CD4-positive, alpha-beta memory T cell (primary cell): ENCODE measurements at regions not wholly inside any gene's neighbourhood (a gene's known extent, or its start where the extent isn't known, plus 50 kb on each side); places are given as distances from the start of the nearest gene placed in this dataset.

ENCODE experiments used
- CTCF ChIA-PET: fragments of 350-600 bp; sonication (Branson Sonifier 250); formaldehyde crosslinking; loops from one replicate; lab custom pipeline; 2021; ENCODE audit warnings: inconsistent platforms; ENCODE audit not compliant: partially characterized antibody; lab: Charles Lee
- POLR2A ChIA-PET: fragments of 350-600 bp; sonication (Branson Sonifier 250); formaldehyde crosslinking; loops from one replicate; lab custom pipeline; 2021; ENCODE audit not compliant: partially characterized antibody; lab: Charles Lee
- DNase-seq, 5 donors: peaks; one replicate each; pipeline versions ENCODE4 v3.0.0 to v3.0.0-alpha.2; 2020 to 2022; ENCODE audit warnings: mixed read lengths in 1 of 5
- H3K27ac ChIP-seq: one replicate; pipeline ENCODE4 v1.7.0; 2013; ENCODE audit warnings: low read depth, low read length
- H3K27me3 ChIP-seq: 2 replicates; pipeline ENCODE4 v1.7.0; 2013; ENCODE audit warnings: mild to moderate bottlenecking, low read length, moderate library complexity; ENCODE audit not compliant: insufficient read depth
- H3K36me3 ChIP-seq: 2 replicates; pipeline ENCODE4 v1.7.0; 2013; ENCODE audit warnings: mild to moderate bottlenecking, low read length, moderate library complexity; ENCODE audit not compliant: insufficient read depth
- H3K4me1 ChIP-seq: 2 replicates; pipeline ENCODE4 v1.7.0; 2013; ENCODE audit warnings: mild to moderate bottlenecking, low read length, moderate library complexity; ENCODE audit not compliant: insufficient read depth
- H3K4me3 ChIP-seq, 2 donors: one replicate each; pipeline ENCODE4 v1.7.0; 2013; ENCODE audit warnings: low read length in 2 of 2, mild to moderate bottlenecking in 1 of 2
- H3K9me3 ChIP-seq, 2 donors: one replicate each; pipeline ENCODE4 v1.7.0; 2013; ENCODE audit warnings: low read length in 2 of 2, control low read depth in 1 of 2; ENCODE audit not compliant: control insufficient read depth in 1 of 2
- H3K27ac Mint-ChIP-seq, 7 donors: one replicate each; pipeline ENCODE4 v1.8.0; 2020 to 2021; ENCODE audit warnings: mixed read lengths in 7 of 7, mild to moderate bottlenecking in 6 of 7, inconsistent platforms in 3 of 7, moderate library complexity in 3 of 7
- H3K27me3 Mint-ChIP-seq, 2 donors: one replicate each; pipeline ENCODE4 v1.8.0; 2020 to 2021; ENCODE audit warnings: mixed read lengths in 2 of 2
- H3K36me3 Mint-ChIP-seq, 2 donors: one replicate each; pipeline ENCODE4 v1.8.0; 2020 to 2021; ENCODE audit warnings: mixed read lengths in 2 of 2, inconsistent platforms in 1 of 2, mild to moderate bottlenecking in 1 of 2
- H3K4me1 Mint-ChIP-seq, 4 donors: one replicate each; pipeline ENCODE4 v1.8.0; 2020 to 2021; ENCODE audit warnings: mixed read lengths in 4 of 4, mild to moderate bottlenecking in 1 of 4
- H3K4me3 Mint-ChIP-seq, 8 donors: one replicate each; pipeline ENCODE4 v1.8.0; 2020 to 2021; ENCODE audit warnings: mixed read lengths in 8 of 8, mild to moderate bottlenecking in 7 of 8, moderate library complexity in 6 of 8, inconsistent platforms in 3 of 8
- H3K9me3 Mint-ChIP-seq, 8 donors: one replicate each; pipeline ENCODE4 v1.8.0; 2020 to 2021; ENCODE audit warnings: mixed read lengths in 8 of 8, mild to moderate bottlenecking in 5 of 8, inconsistent platforms in 3 of 8, moderate library complexity in 1 of 8
- intact Hi-C: fragments of 100-400 bp; cut with micrococcal nuclease; formaldehyde crosslinking; loops from one replicate; pipeline ENCODE4 v1.15.1; 2023

DNA sequence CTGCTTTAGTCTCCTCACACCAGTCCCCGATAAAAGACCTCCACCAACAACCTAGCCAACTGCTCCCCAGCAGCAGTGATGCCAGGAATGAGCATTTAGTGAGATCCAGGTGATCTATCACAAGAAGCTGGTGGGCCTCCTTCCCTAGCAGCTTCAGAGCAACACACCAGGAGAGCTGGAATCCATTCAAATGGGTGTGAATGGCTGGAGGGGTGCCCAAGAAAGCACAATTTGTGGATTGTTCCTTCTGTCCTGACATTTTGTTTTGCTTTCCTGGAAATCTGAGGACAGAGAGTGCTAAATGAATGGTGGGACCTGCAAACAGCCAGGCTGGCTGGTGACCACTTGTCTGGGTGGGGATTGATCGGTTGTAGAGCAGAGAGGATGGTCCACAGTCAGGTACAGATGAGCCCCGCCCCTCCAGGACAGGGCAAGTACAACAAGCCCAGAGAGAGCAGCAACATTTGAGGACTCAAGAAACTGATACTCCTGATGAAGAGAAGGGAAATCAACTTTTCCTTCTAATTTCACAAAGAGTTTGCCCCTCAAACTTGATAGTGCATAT is 316.8 kb downstream of the VPS13C start:
- Histone ChIP-seq H3K4me3 (no peak overlapping the region), H3K4me1 (no peaks in the 10 kb centered on the region), H3K27ac (no peak overlapping the region), H3K9me3 (no peaks in the 10 kb centered on the region), H3K36me3 (no peaks in the 10 kb centered on the region), H3K27me3 (no peaks in the 10 kb centered on the region)
- Mint-ChIP-seq H3K9me3 (no peaks in the 10 kb centered on the region), H3K4me1 (no peaks in the 10 kb centered on the region), H3K27me3 (peaks cover 15 to 20% of the 10 kb centered on the region in 2 donors), H3K4me3 (no peak overlapping the region), H3K36me3 (no peaks in the 10 kb centered on the region), H3K27ac (no peak overlapping the region)
- CTCF ChIA-PET, result no interaction called here
- POLR2A ChIA-PET, result no interaction called here
- intact Hi-C loops, result no loop called here
- no peak for DNase-seq

DNA sequence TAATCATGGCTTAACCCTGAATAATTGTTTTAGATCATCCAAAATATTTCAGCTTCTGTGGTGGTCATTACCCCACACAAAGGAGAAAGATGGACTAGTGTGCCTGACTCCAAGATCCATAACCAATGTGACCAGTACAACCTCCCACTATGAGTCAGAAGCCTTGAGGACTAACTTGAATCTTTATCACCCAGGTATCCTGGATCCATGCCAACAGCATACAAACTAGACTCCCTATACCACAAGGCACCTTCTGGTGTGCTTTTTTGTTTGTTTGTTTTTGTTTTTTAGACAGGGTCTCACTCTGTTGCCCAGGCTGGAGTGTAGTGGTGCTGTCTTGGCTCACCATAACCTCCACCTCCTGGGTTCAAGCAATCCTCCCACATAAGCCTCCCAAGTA is 317.7 kb downstream of the VPS13C start:
- ChIA-PET CTCF (no interaction called here), POLR2A (no interaction called here)
- Mint-ChIP-seq H3K4me3 (no peak overlapping the region), H3K27ac (no peak overlapping the region), H3K36me3 (no peaks in the 10 kb centered on the region), H3K4me1 (no peaks in the 10 kb centered on the region), H3K27me3 (peaks cover 17 to 18% of the 10 kb centered on the region in 2 donors), H3K9me3 (no peaks in the 10 kb centered on the region)
- DNase-seq, result no peak
- Histone ChIP-seq H3K27me3 (no peaks in the 10 kb centered on the region), H3K4me3 (no peak overlapping the region), H3K9me3 (no peaks in the 10 kb centered on the region), H3K27ac (no peak overlapping the region), H3K4me1 (no peaks in the 10 kb centered on the region), H3K36me3 (no peaks in the 10 kb centered on the region)
- intact Hi-C loops, result no loop called here

DNA sequence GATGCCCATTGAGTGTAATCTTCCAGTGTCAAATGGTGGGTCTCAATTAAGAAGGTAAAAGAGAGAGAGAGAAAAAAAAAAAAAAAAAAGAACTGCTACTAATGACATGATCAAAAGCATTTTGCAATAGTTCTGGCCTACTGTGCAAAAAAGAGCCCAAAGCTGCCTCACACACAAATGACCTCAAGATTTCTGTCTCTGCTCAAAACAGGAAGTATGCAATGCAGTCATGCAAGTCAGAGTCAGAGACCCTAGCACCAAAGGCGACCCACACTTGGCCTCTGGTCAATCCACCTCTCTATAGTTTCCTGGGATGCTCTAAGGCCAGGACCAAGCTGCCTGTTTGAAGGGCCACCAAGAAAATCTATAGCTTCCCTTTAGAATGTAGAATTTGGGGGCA is 323.5 kb downstream of the VPS13C start:
- Histone ChIP-seq H3K9me3 (no peaks in the 10 kb centered on the region), H3K4me1 (no peaks in the 10 kb centered on the region), H3K27me3 (no peaks in the 10 kb centered on the region), H3K4me3 (no peak overlapping the region), H3K36me3 (no peaks in the 10 kb centered on the region), H3K27ac (no peak overlapping the region)
- Mint-ChIP-seq H3K4me1 (no peaks in the 10 kb centered on the region), H3K9me3 (no peaks in the 10 kb centered on the region), H3K27me3 (peaks cover 5 to 6% of the 10 kb centered on the region in 2 donors), H3K27ac (no peak overlapping the region), H3K4me3 (no peak overlapping the region), H3K36me3 (no peaks in the 10 kb centered on the region)
- intact Hi-C loops, result no loop called here
- ChIA-PET POLR2A (no interaction called here), CTCF (no interaction called here)
- DNase-seq, result no peak

DNA sequence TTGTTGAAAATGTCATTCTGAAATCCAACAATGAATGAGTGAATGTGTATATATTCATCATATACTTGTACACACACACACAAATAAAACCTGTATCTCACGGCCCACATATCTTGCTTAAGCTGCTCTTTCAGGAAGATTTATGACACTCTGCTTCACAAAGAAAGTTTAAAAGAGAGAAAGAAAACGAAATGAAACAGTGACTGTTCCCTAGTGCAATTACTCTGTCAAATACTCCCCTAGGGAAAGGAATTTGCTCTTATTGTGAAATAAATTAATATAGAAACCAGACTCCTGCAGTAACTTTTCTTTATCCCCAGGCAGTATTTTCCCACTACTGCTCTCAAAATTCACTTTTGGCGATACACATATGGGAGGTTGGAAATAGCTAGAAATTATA is 329.1 kb downstream of the VPS13C start:
- no peak overlapping the region for H3K27ac Mint-ChIP-seq
- POLR2A ChIA-PET, result no interaction called here
- Histone ChIP-seq H3K27ac (no peak overlapping the region), H3K36me3 (no peaks in the 10 kb centered on the region), H3K27me3 (peaks cover 3% of the 10 kb centered on the region), H3K9me3 (no peaks in the 10 kb centered on the region), H3K4me1 (no peaks in the 10 kb centered on the region), H3K4me3 (no peak overlapping the region)
- no peak overlapping the region for H3K4me3 Mint-ChIP-seq
- intact Hi-C loops, result no loop called here
- H3K36me3 Mint-ChIP-seq, result no peaks in the 10 kb centered on the region
- peaks cover 0 to 4% (median 0%) of the 10 kb centered on the region in 4 donors for H3K4me1 Mint-ChIP-seq
- CTCF ChIA-PET, result no interaction called here
- H3K9me3 Mint-ChIP-seq, result no peaks in the 10 kb centered on the region
- DNase-seq, result no peak
- H3K27me3 Mint-ChIP-seq, result peaks cover 11 to 12% of the 10 kb centered on the region in 2 donors

DNA sequence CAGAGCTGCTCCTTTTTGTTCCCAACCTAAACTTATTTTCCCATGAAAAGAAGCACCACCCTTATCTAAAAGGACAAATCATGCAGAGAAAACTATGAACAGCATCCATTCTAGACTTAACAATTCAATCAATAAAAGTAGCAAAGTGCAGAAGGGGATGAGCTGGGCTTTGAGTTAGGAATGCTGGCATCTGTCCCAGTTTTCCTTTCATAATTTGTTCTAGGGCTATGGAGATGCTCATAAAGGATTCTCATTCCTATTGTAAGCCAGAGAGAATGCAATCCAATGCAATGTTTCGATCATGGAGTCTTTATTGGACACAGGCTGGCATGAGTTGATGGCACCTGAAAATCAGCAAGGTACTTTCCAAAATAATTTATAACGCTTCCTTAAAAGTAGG is 330.6 kb downstream of the VPS13C start:
- DNase-seq, result no peak
- Mint-ChIP-seq H3K9me3 (no peaks in the 10 kb centered on the region), H3K27ac (no peak overlapping the region), H3K27me3 (peaks cover 11 to 15% of the 10 kb centered on the region in 2 donors), H3K4me1 (peaks cover 0 to 4% (median 0%) of the 10 kb centered on the region in 4 donors), H3K4me3 (no peak overlapping the region), H3K36me3 (no peaks in the 10 kb centered on the region)
- Histone ChIP-seq H3K27me3 (peaks cover 3% of the 10 kb centered on the region), H3K4me3 (no peak overlapping the region), H3K27ac (no peak overlapping the region), H3K36me3 (no peaks in the 10 kb centered on the region), H3K9me3 (no peaks in the 10 kb centered on the region), H3K4me1 (no peaks in the 10 kb centered on the region)
- POLR2A ChIA-PET, result no interaction called here
- intact Hi-C loops, result no loop called here
- CTCF ChIA-PET, result no interaction called here

DNA sequence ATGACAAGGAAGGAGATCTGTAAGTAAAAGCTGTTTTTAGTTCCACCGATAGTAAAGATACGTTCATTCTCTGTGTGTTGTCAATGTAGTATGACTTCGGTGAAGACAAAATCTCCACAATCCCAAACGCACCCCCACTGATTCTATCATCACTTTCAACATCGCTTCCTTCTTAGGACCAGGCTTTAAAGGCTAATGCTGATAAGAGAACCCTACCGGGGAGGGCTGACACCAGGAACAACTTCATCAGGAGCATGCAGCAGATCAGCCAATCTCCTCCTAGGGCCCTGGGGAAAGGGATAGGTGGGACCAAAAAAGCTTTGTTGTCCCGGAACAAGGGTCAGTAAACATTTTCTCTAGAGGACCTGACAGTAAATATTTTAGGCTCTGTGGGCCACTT is 334.1 kb downstream of the VPS13C start:
- no peak overlapping the region for H3K4me3 Mint-ChIP-seq
- H3K27me3 Mint-ChIP-seq, result peaks cover 12 to 19% of the 10 kb centered on the region in 2 donors
- no peak for DNase-seq
- no peak overlapping the region for H3K27ac Mint-ChIP-seq
- intact Hi-C loops, result no loop called here
- no peaks in the 10 kb centered on the region for H3K9me3 Mint-ChIP-seq
- H3K27me3 ChIP-seq, result peaks cover 3% of the 10 kb centered on the region
- H3K9me3 ChIP-seq, result no peaks in the 10 kb centered on the region
- no peak overlapping the region for H3K4me3 ChIP-seq
- no peaks in the 10 kb centered on the region for H3K36me3 Mint-ChIP-seq
- H3K4me1 ChIP-seq, result no peaks in the 10 kb centered on the region
- peaks cover 0 to 4% (median 0%) of the 10 kb centered on the region in 4 donors for H3K4me1 Mint-ChIP-seq
- no peaks in the 10 kb centered on the region for H3K36me3 ChIP-seq
- H3K27ac ChIP-seq, result no peak overlapping the region
- ChIA-PET POLR2A (no interaction called here), CTCF (no interaction called here)

DNA sequence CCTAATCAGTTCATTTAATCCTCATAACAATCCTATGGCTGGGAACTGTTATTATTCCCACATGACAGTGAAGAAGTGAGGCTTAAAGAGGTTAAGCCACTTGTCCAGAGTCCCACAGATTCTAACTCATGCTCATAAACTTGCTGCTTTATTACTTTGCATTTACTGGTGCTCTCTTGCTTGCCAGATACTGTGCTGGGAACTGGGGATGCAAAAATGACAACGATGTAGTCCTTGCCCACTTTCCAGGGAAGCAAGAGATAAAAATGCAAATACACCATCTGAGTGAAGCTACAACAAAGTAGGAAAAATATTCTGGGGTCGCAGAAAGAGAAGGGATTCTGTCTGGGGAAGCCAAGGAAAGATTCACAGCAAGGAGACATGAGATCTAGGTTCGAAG is 335.0 kb downstream of the VPS13C start:
- Mint-ChIP-seq H3K4me3 (no peak overlapping the region), H3K27me3 (peaks cover 13 to 17% of the 10 kb centered on the region in 2 donors), H3K27ac (no peak overlapping the region), H3K4me1 (no peaks in the 10 kb centered on the region), H3K36me3 (no peaks in the 10 kb centered on the region), H3K9me3 (no peaks in the 10 kb centered on the region)
- no peaks in the 10 kb centered on the region for H3K36me3 ChIP-seq
- no peak for DNase-seq
- H3K27me3 ChIP-seq, result no peaks in the 10 kb centered on the region
- intact Hi-C loops, result no loop called here
- ChIA-PET CTCF (no interaction called here), POLR2A (no interaction called here)
- no peak overlapping the region for H3K27ac ChIP-seq
- H3K4me1 ChIP-seq, result no peaks in the 10 kb centered on the region
- no peak overlapping the region for H3K4me3 ChIP-seq
- H3K9me3 ChIP-seq, result no peaks in the 10 kb centered on the region
